ENCODE measurements at regions not wholly inside any gene's neighbourhood (a gene's known extent, or its start where the extent isn't known, plus 50 kb on each side); places are given as distances from the start of the nearest gene placed in this dataset.

DNA sequence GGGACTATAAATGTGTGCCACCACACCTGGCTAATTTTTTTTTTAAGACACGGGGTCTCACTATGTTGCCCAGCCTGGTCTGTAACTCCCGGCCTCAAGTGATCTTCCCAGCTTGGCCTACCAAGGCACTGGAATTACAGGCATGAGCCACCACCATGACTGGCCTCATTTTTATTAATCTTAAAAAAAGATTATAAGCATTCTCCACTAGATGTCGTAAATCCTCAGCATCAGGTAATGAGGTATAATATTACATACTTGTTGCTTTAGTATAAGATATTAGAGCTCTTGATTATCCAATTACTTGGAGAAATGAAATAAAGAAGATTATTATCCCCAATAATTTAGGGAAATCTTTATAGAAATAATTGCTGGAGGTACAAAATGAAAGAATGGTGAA, 78.2 kb upstream of the HTR1A start:
- H2BK12ac ChIP-seq (ENCODE audit: low read length), result no peak overlapping the region
- H3K14ac ChIP-seq (ENCODE audit: low read length), result no peak overlapping the region
- no peak overlapping the region for H3K23ac ChIP-seq (ENCODE audit: low read depth, low read length, poor library complexity)
- H4K8ac ChIP-seq (ENCODE audit: low read depth, low read length), result no peak overlapping the region
- no peak overlapping the region for H4K91ac ChIP-seq (ENCODE audit: low read depth, low read length, poor library complexity)
- H3K4me2 ChIP-seq (ENCODE audit: insufficient read depth, low read length, poor library complexity, severe bottlenecking), result no peak overlapping the region
- no peaks in the 10 kb centered on the region for H3K36me3 ChIP-seq (replicated peaks in 1 of 2; ENCODE audit: control insufficient read depth in 2 of 2, insufficient read depth in 2 of 2, low read length in 2 of 2)
- no peak overlapping the region for H2BK120ac ChIP-seq (ENCODE audit: low read depth, low read length)
- no peak overlapping the region for H3K4me3 ChIP-seq (ENCODE audit: low read length in 2 of 2)
- H3K9ac ChIP-seq (ENCODE audit: low read depth, low read length, poor library complexity), result no peak overlapping the region
- no peak overlapping the region for H2BK15ac ChIP-seq (ENCODE audit: low read length)
- H3K4ac ChIP-seq (ENCODE audit: low read length), result no peak overlapping the region
- no peak for DNase-seq (ENCODE audit: low spot score)
- no peak overlapping the region for H2BK5ac ChIP-seq (ENCODE audit: low read length)
- H3K27ac ChIP-seq (replicated peaks; ENCODE audit: low read length), result no peak overlapping the region
- H3K79me1 ChIP-seq (ENCODE audit: low read depth, low read length), result no peaks in the 10 kb centered on the region
- no peak overlapping the region for H2AFZ ChIP-seq (ENCODE audit: low read length)
- no CpG with 5 or more reads among the region's 3 CpGs for WGBS, 2 donors (ENCODE audit: extremely low coverage in 2 of 2, insufficient read length in 2 of 2, insufficient replicate concordance in 1 of 2)
- H3K9me3 ChIP-seq (replicated peaks in 1 of 2; ENCODE audit: control insufficient read depth in 2 of 2, insufficient read depth in 1 of 2, low read depth in 1 of 2, low read length in 2 of 2), result peaks cover 0 to 10% of the 10 kb centered on the region in 2 donors
- H3K27me3 ChIP-seq (ENCODE audit: control insufficient read depth in 3 of 3, insufficient read depth in 3 of 3, low read depth in 1 of 3, low read length in 3 of 3), result no peaks in the 10 kb centered on the region
- no peak overlapping the region for H3K18ac ChIP-seq (ENCODE audit: low read length)
- no peak overlapping the region for H2AK5ac ChIP-seq (ENCODE audit: low read depth, low read length)
- no peaks in the 10 kb centered on the region for H3K4me1 ChIP-seq (ENCODE audit: control insufficient read depth in 2 of 2, insufficient read depth in 1 of 2, low read depth in 1 of 2, low read length in 2 of 2)

GRCh38 chr5:64026493-64026892, 64.2 kb upstream of the HTR1A start:
- H3K4me1 ChIP-seq (ENCODE audit: control insufficient read depth in 2 of 2, insufficient read depth in 1 of 2, low read depth in 1 of 2, low read length in 2 of 2), result no peaks in the 10 kb centered on the region
- no peak overlapping the region for H2BK12ac ChIP-seq (ENCODE audit: low read length)
- DNase-seq (ENCODE audit: low spot score), result no peak
- no peak overlapping the region for H3K18ac ChIP-seq (ENCODE audit: low read length)
- no peak overlapping the region for H2AK5ac ChIP-seq (ENCODE audit: low read depth, low read length)
- H4K8ac ChIP-seq (ENCODE audit: low read depth, low read length), result no peak overlapping the region
- no peak overlapping the region for H2AFZ ChIP-seq (ENCODE audit: low read length)
- H3K4me3 ChIP-seq (ENCODE audit: low read length in 2 of 2), result no peak overlapping the region
- H3K27me3 ChIP-seq (ENCODE audit: control insufficient read depth in 3 of 3, insufficient read depth in 3 of 3, low read depth in 1 of 3, low read length in 3 of 3), result no peaks in the 10 kb centered on the region
- no CpG with 5 or more reads among the region's 2 CpGs for WGBS, 2 donors (ENCODE audit: extremely low coverage in 2 of 2, insufficient read length in 2 of 2, insufficient replicate concordance in 1 of 2)
- H3K79me1 ChIP-seq (ENCODE audit: low read depth, low read length), result no peaks in the 10 kb centered on the region
- no peak overlapping the region for H3K4me2 ChIP-seq (ENCODE audit: insufficient read depth, low read length, poor library complexity, severe bottlenecking)
- no peak overlapping the region for H2BK15ac ChIP-seq (ENCODE audit: low read length)
- H2BK5ac ChIP-seq (ENCODE audit: low read length), result no peak overlapping the region
- H3K36me3 ChIP-seq (replicated peaks in 1 of 2; ENCODE audit: control insufficient read depth in 2 of 2, insufficient read depth in 2 of 2, low read length in 2 of 2), result no peaks in the 10 kb centered on the region
- no peak overlapping the region for H2BK120ac ChIP-seq (ENCODE audit: low read depth, low read length)
- H3K4ac ChIP-seq (ENCODE audit: low read length), result no peak overlapping the region
- H3K9me3 ChIP-seq (replicated peaks in 1 of 2; ENCODE audit: control insufficient read depth in 2 of 2, insufficient read depth in 1 of 2, low read depth in 1 of 2, low read length in 2 of 2), result no peaks in the 10 kb centered on the region
- H3K23ac ChIP-seq (ENCODE audit: low read depth, low read length, poor library complexity), result no peak overlapping the region
- H3K9ac ChIP-seq (ENCODE audit: low read depth, low read length, poor library complexity), result no peak overlapping the region
- no peak overlapping the region for H3K14ac ChIP-seq (ENCODE audit: low read length)
- no peak overlapping the region for H4K91ac ChIP-seq (ENCODE audit: low read depth, low read length, poor library complexity)
- no peak overlapping the region for H3K27ac ChIP-seq (replicated peaks; ENCODE audit: low read length)

GRCh38 chr5:64019746-64020145, 57.5 kb upstream of the HTR1A start:
- Histone ChIP-seq H3K18ac (ENCODE audit: low read length) (no peak overlapping the region), H2BK12ac (ENCODE audit: low read length) (no peak overlapping the region), H3K4me2 (ENCODE audit: insufficient read depth, low read length, poor library complexity, severe bottlenecking) (no peak overlapping the region), H3K9ac (ENCODE audit: low read depth, low read length, poor library complexity) (no peak overlapping the region), H2BK5ac (ENCODE audit: low read length) (no peak overlapping the region), H2BK120ac (ENCODE audit: low read depth, low read length) (no peak overlapping the region), H3K4ac (ENCODE audit: low read length) (no peak overlapping the region), H3K27ac (replicated peaks; ENCODE audit: low read length) (no peak overlapping the region), H2AK5ac (ENCODE audit: low read depth, low read length) (no peak overlapping the region), H4K8ac (ENCODE audit: low read depth, low read length) (no peak overlapping the region), H3K9me3 (replicated peaks in 1 of 2; ENCODE audit: control insufficient read depth in 2 of 2, insufficient read depth in 1 of 2, low read depth in 1 of 2, low read length in 2 of 2) (no peaks in the 10 kb centered on the region), H3K4me1 (ENCODE audit: control insufficient read depth in 2 of 2, insufficient read depth in 1 of 2, low read depth in 1 of 2, low read length in 2 of 2) (peaks cover 0 to 3% of the 10 kb centered on the region in 2 donors), H3K27me3 (ENCODE audit: control insufficient read depth in 3 of 3, insufficient read depth in 3 of 3, low read depth in 1 of 3, low read length in 3 of 3) (no peaks in the 10 kb centered on the region), H3K23ac (ENCODE audit: low read depth, low read length, poor library complexity) (no peak overlapping the region), H3K4me3 (ENCODE audit: low read length in 2 of 2) (no peak overlapping the region), H3K14ac (ENCODE audit: low read length) (no peak overlapping the region), H2AFZ (ENCODE audit: low read length) (no peak overlapping the region), H4K91ac (ENCODE audit: low read depth, low read length, poor library complexity) (no peak overlapping the region), H3K79me1 (ENCODE audit: low read depth, low read length) (no peaks in the 10 kb centered on the region), H2BK15ac (ENCODE audit: low read length) (no peak overlapping the region), H3K36me3 (replicated peaks in 1 of 2; ENCODE audit: control insufficient read depth in 2 of 2, insufficient read depth in 2 of 2, low read length in 2 of 2) (no peaks in the 10 kb centered on the region)
- WGBS, 2 donors (ENCODE audit: extremely low coverage in 2 of 2, insufficient read length in 2 of 2, insufficient replicate concordance in 1 of 2), result no CpG with 5 or more reads among the region's 2 CpGs
- DNase-seq (ENCODE audit: low spot score), result no peak

DNA sequence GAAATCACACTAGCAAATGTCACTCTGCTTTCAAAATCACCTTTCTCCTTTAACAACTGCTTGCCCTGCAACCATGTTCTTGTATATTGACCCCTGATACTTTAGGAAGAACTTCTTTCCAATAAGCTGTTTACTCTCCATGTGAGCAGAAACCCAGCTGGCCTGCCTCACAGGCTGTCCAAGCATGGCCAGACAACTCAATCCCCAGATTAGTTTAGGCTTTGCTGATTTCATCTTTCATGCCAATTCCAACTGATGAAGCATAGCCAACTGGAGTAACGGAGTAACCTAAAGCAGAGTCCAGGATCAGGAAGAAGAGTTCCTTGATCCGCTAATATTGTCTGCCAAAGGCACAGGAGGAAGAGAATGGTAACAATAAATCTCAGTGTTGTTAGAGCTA, 56.7 kb upstream of the HTR1A start:
- no peak overlapping the region for H3K4ac ChIP-seq (ENCODE audit: low read length)
- peaks cover 0 to 3% of the 10 kb centered on the region in 2 donors for H3K4me1 ChIP-seq (ENCODE audit: control insufficient read depth in 2 of 2, insufficient read depth in 1 of 2, low read depth in 1 of 2, low read length in 2 of 2)
- no peak overlapping the region for H2AK5ac ChIP-seq (ENCODE audit: low read depth, low read length)
- no CpG with 5 or more reads among the region's 2 CpGs for WGBS, 2 donors (ENCODE audit: extremely low coverage in 2 of 2, insufficient read length in 2 of 2, insufficient replicate concordance in 1 of 2)
- H4K91ac ChIP-seq (ENCODE audit: low read depth, low read length, poor library complexity), result no peak overlapping the region
- no peak overlapping the region for H3K4me3 ChIP-seq (ENCODE audit: low read length in 2 of 2)
- H3K27me3 ChIP-seq (ENCODE audit: control insufficient read depth in 3 of 3, insufficient read depth in 3 of 3, low read depth in 1 of 3, low read length in 3 of 3), result no peaks in the 10 kb centered on the region
- H3K27ac ChIP-seq (replicated peaks; ENCODE audit: low read length), result no peak overlapping the region
- no peak overlapping the region for H3K23ac ChIP-seq (ENCODE audit: low read depth, low read length, poor library complexity)
- H3K18ac ChIP-seq (ENCODE audit: low read length), result no peak overlapping the region
- no peak overlapping the region for H3K4me2 ChIP-seq (ENCODE audit: insufficient read depth, low read length, poor library complexity, severe bottlenecking)
- no peak overlapping the region for H2BK120ac ChIP-seq (ENCODE audit: low read depth, low read length)
- no peaks in the 10 kb centered on the region for H3K9me3 ChIP-seq (replicated peaks in 1 of 2; ENCODE audit: control insufficient read depth in 2 of 2, insufficient read depth in 1 of 2, low read depth in 1 of 2, low read length in 2 of 2)
- no peak overlapping the region for H2BK12ac ChIP-seq (ENCODE audit: low read length)
- H3K36me3 ChIP-seq (replicated peaks in 1 of 2; ENCODE audit: control insufficient read depth in 2 of 2, insufficient read depth in 2 of 2, low read length in 2 of 2), result no peaks in the 10 kb centered on the region
- no peak overlapping the region for H3K9ac ChIP-seq (ENCODE audit: low read depth, low read length, poor library complexity)
- no peak overlapping the region for H4K8ac ChIP-seq (ENCODE audit: low read depth, low read length)
- no peaks in the 10 kb centered on the region for H3K79me1 ChIP-seq (ENCODE audit: low read depth, low read length)
- H2BK5ac ChIP-seq (ENCODE audit: low read length), result no peak overlapping the region
- H3K14ac ChIP-seq (ENCODE audit: low read length), result no peak overlapping the region
- H2BK15ac ChIP-seq (ENCODE audit: low read length), result no peak overlapping the region
- H2AFZ ChIP-seq (ENCODE audit: low read length), result no peak overlapping the region
- no peak for DNase-seq (ENCODE audit: low spot score)

All from neuronal stem cell (in vitro differentiated cells).